ENCODE measurements at regions not wholly inside any gene's neighbourhood (a gene's known extent, or its start where the extent isn't known, plus 50 kb on each side); places are given as distances from the start of the nearest gene placed in this dataset.

DNA sequence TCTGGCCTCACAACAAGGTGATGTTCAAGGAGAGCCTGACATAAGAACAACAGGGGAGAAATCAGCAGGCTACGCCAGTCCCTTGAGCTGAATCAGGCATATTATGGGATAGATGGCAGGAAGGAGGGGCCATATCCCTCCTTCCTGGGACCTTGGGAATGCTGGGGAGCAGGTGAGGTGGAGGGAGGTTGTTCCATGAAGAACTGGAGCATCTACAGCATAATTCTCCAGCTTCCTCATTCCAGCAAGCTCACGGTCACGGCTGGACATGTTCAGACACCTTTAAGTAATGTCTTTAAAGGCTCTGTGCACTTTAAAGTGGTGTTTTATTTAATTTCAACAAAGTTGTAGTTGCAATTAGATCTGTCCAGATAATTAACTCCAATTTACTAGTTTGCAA, 780.5 kb downstream of the TYW1 start:
- H3K9me3 ChIP-seq, result no peaks in the 10 kb centered on the region
- DNase-seq (no peak), ATAC-seq (no peak)
- intact Hi-C loops (cut with DNase I), result no loop called here
- no peak overlapping the region for H3K4me3 ChIP-seq
- no peak overlapping the region for H3K27ac ChIP-seq
- WGBS, 4 donors, result 74 to 79% (median 78%) methylated on average over 3 of the region's 3 CpGs
- H3K27me3 ChIP-seq, result peaks cover 0 to 5% (median 0%) of the 10 kb centered on the region in 9 donors
- H3K36me3 ChIP-seq, result no peaks in the 10 kb centered on the region
- no peak for TF ChIP-seq POLR2A (IDR thresholded peaks at IDR 0.05)
- TF ChIP-seq, protein P1, sequence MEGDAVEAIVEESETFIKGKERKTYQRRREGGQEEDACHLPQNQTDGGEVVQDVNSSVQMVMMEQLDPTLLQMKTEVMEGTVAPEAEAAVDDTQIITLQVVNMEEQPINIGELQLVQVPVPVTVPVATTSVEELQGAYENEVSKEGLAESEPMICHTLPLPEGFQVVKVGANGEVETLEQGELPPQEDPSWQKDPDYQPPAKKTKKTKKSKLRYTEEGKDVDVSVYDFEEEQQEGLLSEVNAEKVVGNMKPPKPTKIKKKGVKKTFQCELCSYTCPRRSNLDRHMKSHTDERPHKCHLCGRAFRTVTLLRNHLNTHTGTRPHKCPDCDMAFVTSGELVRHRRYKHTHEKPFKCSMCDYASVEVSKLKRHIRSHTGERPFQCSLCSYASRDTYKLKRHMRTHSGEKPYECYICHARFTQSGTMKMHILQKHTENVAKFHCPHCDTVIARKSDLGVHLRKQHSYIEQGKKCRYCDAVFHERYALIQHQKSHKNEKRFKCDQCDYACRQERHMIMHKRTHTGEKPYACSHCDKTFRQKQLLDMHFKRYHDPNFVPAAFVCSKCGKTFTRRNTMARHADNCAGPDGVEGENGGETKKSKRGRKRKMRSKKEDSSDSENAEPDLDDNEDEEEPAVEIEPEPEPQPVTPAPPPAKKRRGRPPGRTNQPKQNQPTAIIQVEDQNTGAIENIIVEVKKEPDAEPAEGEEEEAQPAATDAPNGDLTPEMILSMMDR (IDR thresholded peaks at IDR 0.05), result no peak
- no peaks in the 10 kb centered on the region for H3K4me1 ChIP-seq

DNA sequence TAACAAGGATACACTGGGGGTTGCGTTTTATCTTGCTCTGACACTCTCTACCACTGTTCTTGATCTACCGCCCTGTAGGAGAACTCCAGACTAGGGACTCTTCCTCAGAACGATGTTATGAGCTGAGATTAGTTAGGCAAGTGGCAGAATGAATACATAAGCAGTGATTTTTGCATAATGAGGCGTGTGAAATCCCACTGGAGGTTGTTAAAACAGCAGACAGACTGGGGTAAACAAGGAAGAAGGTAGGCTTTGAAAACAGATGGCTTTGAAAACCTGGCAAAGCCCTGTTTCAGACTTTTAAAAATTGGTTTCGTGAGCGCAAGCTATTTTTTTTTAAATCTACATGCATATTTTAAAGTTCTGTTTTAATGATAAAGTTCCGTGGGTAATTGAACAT, 785.2 kb downstream of the TYW1 start:
- Histone ChIP-seq H3K27me3 (peaks cover 0 to 4% (median 0%) of the 10 kb centered on the region in 9 donors), H3K27ac (no peak overlapping the region), H3K4me1 (no peaks in the 10 kb centered on the region), H3K9me3 (no peaks in the 10 kb centered on the region), H3K36me3 (no peaks in the 10 kb centered on the region), H3K4me3 (no peak overlapping the region)
- 70 to 76% (median 74%) methylated on average over 7 of the region's 7 CpGs for WGBS, 4 donors
- TF ChIP-seq POLR2A (IDR thresholded peaks at IDR 0.05), result no peak
- TF ChIP-seq, protein P1 (IDR thresholded peaks at IDR 0.05), result no peak
- ATAC-seq, result no peak
- no peak for DNase-seq
- intact Hi-C loops (cut with DNase I), result no loop called here

DNA sequence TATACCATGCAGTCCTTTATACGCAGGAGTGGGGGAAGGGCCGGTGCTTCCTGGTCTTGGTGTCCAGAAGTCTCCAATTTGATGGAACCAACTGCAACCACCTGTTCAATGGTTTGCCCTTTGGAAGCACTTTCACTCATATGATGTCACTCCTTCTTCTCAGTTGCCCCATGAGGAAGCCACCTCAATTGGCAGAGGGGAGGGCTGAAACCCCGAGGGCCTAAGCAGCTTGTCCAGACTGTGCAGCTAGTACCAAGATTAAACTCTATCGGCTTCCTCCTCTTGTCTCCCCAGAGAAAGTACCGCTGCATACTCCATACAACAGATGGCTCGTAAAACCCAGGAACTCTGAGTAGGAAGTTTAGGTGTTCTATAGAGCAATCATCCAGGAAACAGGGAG, 789.4 kb downstream of the TYW1 start:
- Histone ChIP-seq H3K4me3 (no peak overlapping the region), H3K36me3 (no peaks in the 10 kb centered on the region), H3K27me3 (peaks cover 0 to 28% (median 0%) of the 10 kb centered on the region in 9 donors), H3K9me3 (no peaks in the 10 kb centered on the region), H3K4me1 (no peaks in the 10 kb centered on the region), H3K27ac (no peak overlapping the region)
- no peak for TF ChIP-seq POLR2A (IDR thresholded peaks at IDR 0.05)
- TF ChIP-seq, protein P1 (IDR thresholded peaks at IDR 0.05), result no peak
- DNase-seq (no peak), ATAC-seq (no peak)
- intact Hi-C loops (cut with DNase I), result no loop called here
- WGBS, 4 donors, result 88 to 94% (median 91%) methylated on average over 6 of the region's 6 CpGs

DNA sequence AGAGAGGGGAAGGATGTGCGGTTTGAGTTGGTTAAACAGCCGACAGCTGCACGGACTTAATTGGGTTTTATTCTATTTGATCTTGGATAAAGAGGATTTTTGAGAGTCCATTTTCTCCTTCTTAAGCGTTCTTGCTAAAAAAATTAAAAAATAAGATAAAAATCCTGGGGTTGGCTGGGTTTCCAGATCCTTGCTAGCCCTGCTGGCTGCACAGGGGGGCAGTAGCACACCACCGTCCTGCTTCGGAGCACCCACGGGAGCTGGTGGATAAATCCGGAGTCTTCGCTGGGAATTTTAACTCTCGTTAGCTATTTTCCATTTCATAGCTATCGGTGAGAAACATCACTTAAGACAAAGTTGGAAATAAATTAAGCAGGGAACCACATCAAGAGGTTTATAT, 792.0 kb downstream of the TYW1 start:
- WGBS, 4 donors, result 50 to 66% (median 54%) methylated on average over 11 of the region's 11 CpGs
- Histone ChIP-seq H3K4me1 (no peaks in the 10 kb centered on the region), H3K27me3 (peaks cover 0 to 28% (median 0%) of the 10 kb centered on the region in 9 donors), H3K9me3 (no peaks in the 10 kb centered on the region), H3K27ac (no peak overlapping the region), H3K36me3 (no peaks in the 10 kb centered on the region), H3K4me3 (no peak overlapping the region)
- TF ChIP-seq POLR2A (IDR thresholded peaks at IDR 0.05), result no peak
- TF ChIP-seq, protein P1 (IDR thresholded peaks at IDR 0.05), result peak in 2 of 12 donors; percentile 14 to 28
- DNase-seq, result no peak
- ATAC-seq, result no peak
- intact Hi-C loops (cut with DNase I), result no loop called here
